NT2/D1 (cell line): ENCODE measurements at regions not wholly inside any gene's neighbourhood (a gene's known extent, or its start where the extent isn't known, plus 50 kb on each side); places are given as distances from the start of the nearest gene placed in this dataset.

Experiments used
- YY1 ChIP-seq: IDR thresholded peaks from 2 replicates; pipeline ENCODE4 v1.6.1; 2011; ENCODE audit not compliant: insufficient read length, insufficient read depth
- ZNF274 ChIP-seq: IDR thresholded peaks from 2 replicates; pipeline ENCODE4 v1.6.1; 2011; ENCODE audit warnings: mild to moderate bottlenecking, low read depth, low read length

DNA sequence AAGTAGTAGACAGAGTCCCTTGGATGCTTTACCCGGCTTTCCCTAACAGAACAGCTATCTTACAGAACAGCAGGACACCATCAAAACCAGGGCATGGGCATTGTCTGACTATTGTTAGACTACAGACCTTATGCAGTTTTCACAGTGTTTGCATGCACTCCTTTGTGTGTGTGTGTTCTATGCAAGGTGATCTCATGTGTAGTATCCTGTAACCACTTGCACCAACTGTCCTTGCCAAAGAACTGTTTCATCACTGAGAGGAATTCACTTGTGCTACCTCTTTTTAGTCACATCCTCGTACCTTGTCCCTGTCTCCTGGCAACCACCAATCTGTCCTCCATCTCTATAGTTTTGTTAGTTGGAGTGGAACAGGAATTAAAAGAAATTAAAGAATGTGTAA, 183.6 kb upstream of the PZP start:
- TF ChIP-seq YY1 (no peak), ZNF274 (no peak)
